GM08714 (cell line): ENCODE measurements at regions not wholly inside any gene's neighbourhood (a gene's known extent, or its start where the extent isn't known, plus 50 kb on each side); places are given as distances from the start of the nearest gene placed in this dataset.

ENCODE experiments used
- H3K4me3 ChIP-seq: fragments of 200-500 bp; sonication (Bioruptor generic); 2 replicates; pipeline ENCODE4 v1.5.1; 2014; ENCODE audit warnings: mild to moderate bottlenecking, low read length, inconsistent platforms
- ZNF274 ChIP-seq: IDR thresholded peaks from 2 replicates; pipeline ENCODE4 v1.6.1; 2012; ENCODE audit warnings: mild to moderate bottlenecking, low read depth, low read length

GRCh38 chr11:80388536-80388935, 947.7 kb upstream of the TENM4 start:
- no peak for TF ChIP-seq ZNF274
- H3K4me3 ChIP-seq: no peak overlapping the region

- TF ChIP-seq ZNF274: no peak
- no peak overlapping the region for H3K4me3 ChIP-seq
These were observed 947.3 kb upstream of the TENM4 start for GRCh38 chr11:80388130-80388529.

- TF ChIP-seq ZNF274: no peak
- no peak overlapping the region for H3K4me3 ChIP-seq
These were observed 942.8 kb upstream of the TENM4 start for GRCh38 chr11:80383655-80384054.

GRCh38 chr11:80379620-80380278, 938.9 kb upstream of the TENM4 start:
- H3K4me3 ChIP-seq: no peak overlapping the region
- TF ChIP-seq ZNF274: no peak

GRCh38 chr11:80371931-80372330, 931.1 kb upstream of the TENM4 start:
- H3K4me3 ChIP-seq: no peak overlapping the region
- TF ChIP-seq ZNF274: no peak

DNA sequence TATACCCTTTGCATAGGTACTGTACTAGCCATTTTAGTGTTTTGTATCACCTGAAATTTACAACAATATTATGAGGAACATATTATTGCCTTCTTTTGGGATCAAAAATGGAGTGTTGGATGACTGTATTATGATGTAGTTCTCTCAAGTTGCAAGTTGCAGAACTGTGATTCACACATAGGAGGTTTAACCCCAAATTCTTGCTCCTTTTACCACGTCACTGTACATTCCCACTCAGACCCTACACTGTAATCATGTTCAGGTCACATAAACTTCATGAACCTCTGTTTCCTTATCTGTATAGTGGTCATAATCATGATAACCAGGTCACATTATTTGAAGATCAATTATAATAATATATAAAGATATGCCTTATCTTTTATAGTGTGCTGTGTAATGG, 925.1 kb upstream of the TENM4 start:
- H3K4me3 ChIP-seq: no peak overlapping the region
- TF ChIP-seq ZNF274: no peak

- no peak overlapping the region for H3K4me3 ChIP-seq
- TF ChIP-seq ZNF274: no peak
These were observed 924.4 kb upstream of the TENM4 start for GRCh38 chr11:80365076-80365725.

- TF ChIP-seq ZNF274: no peak
- H3K4me3 ChIP-seq: no peak overlapping the region
These were observed 921.9 kb upstream of the TENM4 start for GRCh38 chr11:80362563-80363340.

DNA sequence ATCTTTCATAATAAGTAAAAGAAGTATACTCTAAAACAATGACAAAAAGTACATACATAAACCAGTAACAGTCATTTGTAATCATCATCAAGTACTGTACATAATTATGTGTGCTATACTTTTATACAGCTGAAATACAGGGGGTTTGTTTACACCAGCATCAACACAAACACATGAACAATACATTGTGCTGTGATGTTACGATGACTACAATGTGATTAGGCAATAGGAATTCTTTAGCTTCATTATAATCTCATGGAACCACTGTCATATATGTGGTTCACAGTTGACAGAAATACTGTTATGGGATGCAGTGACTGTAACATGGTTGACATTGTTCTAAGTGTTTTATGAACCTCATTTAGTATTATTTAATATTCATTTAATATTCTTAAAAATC, 914.4 kb upstream of the TENM4 start:
- no peak for TF ChIP-seq ZNF274
- no peak overlapping the region for H3K4me3 ChIP-seq

- no peak overlapping the region for H3K4me3 ChIP-seq
- TF ChIP-seq ZNF274: no peak
These were observed 909.7 kb upstream of the TENM4 start for GRCh38 chr11:80350541-80350940.

DNA sequence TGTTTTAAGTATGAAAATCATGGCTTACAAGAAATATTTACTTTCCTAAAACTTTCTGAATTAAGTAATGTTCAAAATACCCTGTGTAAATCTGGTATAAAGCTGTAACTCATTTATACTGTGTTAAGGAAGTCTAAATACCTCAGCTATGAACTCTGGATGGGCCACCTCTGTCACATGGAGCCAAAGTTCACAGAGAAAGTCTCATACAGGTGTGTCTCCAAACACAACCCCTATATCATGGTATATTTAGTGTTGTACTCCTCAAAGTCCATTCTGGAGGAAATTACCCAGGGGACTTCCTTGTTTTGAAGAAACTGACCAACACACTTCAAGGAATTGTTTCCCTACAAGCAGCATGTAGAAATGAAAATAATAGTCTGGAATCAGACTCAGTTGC, 909.2 kb upstream of the TENM4 start:
- no peak for TF ChIP-seq ZNF274
- H3K4me3 ChIP-seq: no peak overlapping the region

GRCh38 chr11:80346353-80347059, 905.7 kb upstream of the TENM4 start:
- TF ChIP-seq ZNF274: no peak
- H3K4me3 ChIP-seq: no peak overlapping the region

GRCh38 chr11:80343436-80343835, 902.6 kb upstream of the TENM4 start:
- TF ChIP-seq ZNF274: no peak

GRCh38 chr11:80338231-80338630, 897.4 kb upstream of the TENM4 start:
- no peak for TF ChIP-seq ZNF274

More at GRCh38 chr11:80343436-80343835, 902.6 kb upstream of the TENM4 start:
- no peak overlapping the region for H3K4me3 ChIP-seq

More at GRCh38 chr11:80338231-80338630, 897.4 kb upstream of the TENM4 start:
- no peak overlapping the region for H3K4me3 ChIP-seq
